Activated CD4-positive, alpha-beta T cell treated with anti-CD3 and anti-CD28 coated beads for 24 hours (primary cell): ENCODE measurements at regions not wholly inside any gene's neighbourhood (a gene's known extent, or its start where the extent isn't known, plus 50 kb on each side); places are given as distances from the start of the nearest gene placed in this dataset.
"Not testable (repeated sequence)": the region's sequence is repeated elsewhere in the genome, so short reads cannot be mapped to it uniquely, and the experiment has no call there.

Experiments used
- DNase-seq, 2 donors: peaks; one replicate each; pipeline ENCODE4 v3.0.0-alpha.2; 2020; ENCODE audit warnings: low read depth in 2 of 2

DNA sequence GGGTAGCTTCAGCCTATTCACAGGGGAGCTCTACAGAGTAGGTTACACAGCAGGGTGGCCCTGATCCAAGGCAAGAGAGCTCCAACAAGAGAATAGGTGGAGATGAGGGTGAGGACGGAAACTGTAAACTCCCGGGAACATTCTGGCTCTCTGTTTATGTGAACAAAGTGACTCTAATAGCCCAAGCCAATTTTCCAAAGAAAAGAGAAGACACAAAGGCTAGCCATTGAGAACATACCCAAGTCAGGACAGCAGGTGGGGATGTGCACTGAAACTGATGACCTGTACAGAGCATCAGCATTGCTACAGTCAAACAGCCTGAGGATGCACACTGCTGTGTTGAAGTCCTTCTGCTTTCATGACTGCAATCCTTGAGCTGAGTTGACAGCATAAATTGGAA lies 136.0 kb upstream of the TOP1 start:
- no peak for DNase-seq

DNA sequence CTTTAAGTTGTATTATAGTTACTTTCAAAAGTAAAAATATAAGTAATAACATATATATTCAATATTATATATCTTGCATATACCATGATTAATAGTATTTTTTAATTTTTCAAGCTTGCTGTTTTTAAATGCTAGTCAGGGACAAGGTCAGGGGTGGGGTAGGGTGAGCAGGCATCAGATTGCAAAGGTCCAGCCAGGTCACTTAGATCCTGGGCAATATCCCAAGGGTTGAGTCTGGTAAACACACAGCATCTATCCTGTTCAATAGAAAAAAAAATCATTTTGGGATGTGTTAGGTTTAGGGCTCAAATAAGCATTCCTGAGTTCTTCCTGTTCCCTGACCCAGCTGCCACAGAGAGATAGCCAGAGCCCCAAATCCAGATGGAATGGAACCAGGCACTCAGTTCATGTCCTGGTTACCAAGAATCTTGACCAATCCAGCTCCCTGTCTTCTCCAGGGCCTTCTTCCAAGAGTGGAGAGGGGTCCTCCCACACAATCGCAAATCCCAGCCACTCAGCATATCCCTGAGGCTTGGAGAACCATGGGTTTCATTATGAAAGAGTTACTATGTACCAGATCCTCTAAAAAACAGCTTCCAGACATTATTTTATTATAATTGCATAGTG lies 134.9 kb upstream of the TOP1 start:
- DNase-seq: no peak

GRCh38 chr20:40894237-40894630 lies 134.4 kb upstream of the TOP1 start:
- DNase-seq: no peak

- no peak for DNase-seq
Measured at GRCh38 chr20:40895182-40895581, 133.4 kb upstream of the TOP1 start.

DNA sequence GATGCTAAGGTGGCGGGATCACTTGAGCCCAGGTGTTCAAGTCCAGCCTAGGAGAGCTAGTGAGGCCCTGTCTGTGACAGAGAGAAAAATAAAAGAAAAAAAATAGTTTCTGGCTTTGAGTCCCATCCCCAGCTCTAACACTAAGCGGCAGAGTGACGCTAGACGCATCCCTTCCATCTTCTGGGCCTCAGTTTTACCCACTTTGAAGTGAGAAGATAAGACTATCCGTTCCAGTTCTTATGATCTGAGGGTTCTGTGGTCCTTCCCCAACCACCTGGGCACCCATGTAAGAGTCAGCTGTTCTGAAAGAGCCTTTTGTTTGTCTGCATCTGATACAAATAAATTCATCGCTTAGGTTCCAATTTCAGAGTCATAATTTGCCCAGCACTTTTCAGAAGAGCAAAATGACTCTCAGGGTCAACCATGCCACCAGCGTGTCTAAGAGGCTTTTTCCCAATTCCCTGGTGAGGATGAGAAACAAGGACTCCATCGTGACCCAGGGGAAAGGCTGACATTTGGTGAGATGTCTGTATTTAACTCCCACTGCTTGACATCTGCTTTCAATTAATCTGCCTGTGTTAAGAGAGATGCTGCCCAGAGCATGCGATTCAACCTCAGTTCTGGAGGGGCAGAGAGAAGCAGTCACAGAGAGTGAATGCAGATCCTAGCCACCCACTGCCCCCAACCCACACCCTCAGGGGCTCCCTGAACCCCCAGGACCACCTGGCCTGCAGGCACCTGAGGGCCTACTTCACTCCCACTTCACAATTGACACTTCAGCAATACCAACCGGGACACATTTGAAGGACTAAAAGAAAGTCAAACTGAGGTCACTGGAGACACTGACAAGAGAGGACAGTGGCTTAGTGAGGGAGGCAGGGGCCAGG lies 131.6 kb upstream of the TOP1 start:
- no peak for DNase-seq

- DNase-seq: no peak
Measured at GRCh38 chr20:40899344-40899743, 129.3 kb upstream of the TOP1 start.

- no peak for DNase-seq
Measured at GRCh38 chr20:40900666-40901215, 127.9 kb upstream of the TOP1 start.

DNA sequence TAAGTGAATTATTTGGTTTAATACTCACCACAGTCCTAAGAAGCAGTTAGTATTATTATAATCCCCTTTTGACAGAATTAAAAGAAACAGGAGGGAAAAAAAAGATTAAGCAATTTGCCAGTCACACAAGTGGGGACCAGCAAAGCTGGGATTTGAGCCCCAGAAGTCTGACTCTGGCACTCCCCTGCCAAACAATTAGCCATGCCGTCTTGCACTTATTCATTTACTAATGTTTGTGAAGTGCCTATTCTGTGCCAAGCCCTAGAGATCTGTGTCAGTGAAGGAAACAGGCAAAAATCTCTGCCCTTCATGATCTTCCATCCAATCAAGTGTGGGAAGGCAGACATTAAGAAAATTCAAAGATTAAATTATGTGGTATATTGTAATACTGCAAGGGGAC lies 126.0 kb upstream of the TOP1 start:
- no peak for DNase-seq

- DNase-seq: no peak
Measured at GRCh38 chr20:40908309-40908708, 120.3 kb upstream of the TOP1 start.

- not testable (repeated sequence) for DNase-seq
Measured at GRCh38 chr20:40909489-40909888, 119.1 kb upstream of the TOP1 start.

GRCh38 chr20:40910436-40910835 lies 118.2 kb upstream of the TOP1 start:
- not testable (repeated sequence) for DNase-seq

DNA sequence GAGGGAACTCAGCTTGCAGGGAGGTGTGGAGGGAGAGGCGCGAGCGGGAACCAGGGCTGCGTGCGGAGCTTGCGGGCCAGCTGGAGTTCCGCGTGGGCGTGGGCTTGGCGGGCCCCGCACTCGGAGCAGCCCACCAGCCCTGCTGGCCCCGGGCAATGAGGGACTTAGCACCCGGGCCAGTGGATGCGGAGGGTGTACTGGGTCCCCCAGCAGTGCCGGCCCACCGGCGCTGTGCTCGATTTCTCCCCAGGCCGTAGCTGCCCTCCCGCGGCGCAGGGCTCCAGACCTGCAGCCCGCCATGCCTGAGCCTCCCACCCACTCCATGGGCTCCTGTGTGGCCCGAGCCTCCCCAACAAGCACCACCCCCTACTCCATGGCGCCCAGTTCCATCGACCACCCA lies 117.5 kb upstream of the TOP1 start:
- not testable (repeated sequence) for DNase-seq

DNA sequence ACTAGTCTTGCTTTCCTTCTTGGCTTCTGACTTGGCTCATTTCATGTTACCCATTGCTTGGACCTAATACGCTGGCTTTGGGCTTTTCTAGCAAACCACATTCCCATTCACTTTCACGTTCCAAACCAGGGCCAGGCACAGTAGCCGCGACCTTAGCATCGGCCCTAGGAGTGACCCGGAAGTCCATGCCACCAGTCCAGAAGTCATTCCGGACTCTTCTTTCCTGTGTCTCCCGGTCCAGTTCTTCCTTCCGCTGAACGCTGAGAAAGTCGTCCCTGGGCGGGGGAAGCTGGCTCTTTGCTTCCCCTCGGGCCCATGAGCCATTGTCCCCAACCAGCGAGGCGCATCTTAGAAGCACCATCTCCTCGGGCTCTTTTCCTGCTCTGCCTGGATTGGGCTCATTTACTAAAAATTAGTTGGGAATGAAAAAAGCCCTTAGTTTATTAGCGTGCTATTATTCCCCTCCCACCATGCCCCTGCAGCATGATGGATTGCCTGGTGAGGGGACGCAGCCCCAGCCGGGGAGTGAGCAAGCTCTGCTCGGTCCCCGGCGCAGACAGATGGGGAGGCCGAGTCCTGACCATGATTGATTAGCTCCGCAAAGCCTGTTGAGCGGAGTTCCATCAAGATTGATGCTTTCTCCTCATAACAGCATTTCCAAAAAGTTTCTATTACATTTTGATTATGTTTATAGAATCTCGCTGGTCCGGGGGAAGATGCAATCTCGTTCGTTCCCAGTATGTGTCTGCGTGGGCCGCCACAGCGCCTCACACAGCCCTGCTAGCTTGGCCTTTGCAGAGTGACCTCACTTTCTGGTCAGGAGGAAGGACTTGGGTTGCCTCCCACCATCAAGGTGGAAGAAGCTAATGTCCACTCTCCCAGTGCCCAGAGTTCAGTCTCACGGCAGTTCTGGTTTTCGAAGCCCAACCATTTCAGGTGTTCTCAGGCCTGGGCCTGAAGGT lies 115.1 kb upstream of the TOP1 start:
- no peak for DNase-seq

DNA sequence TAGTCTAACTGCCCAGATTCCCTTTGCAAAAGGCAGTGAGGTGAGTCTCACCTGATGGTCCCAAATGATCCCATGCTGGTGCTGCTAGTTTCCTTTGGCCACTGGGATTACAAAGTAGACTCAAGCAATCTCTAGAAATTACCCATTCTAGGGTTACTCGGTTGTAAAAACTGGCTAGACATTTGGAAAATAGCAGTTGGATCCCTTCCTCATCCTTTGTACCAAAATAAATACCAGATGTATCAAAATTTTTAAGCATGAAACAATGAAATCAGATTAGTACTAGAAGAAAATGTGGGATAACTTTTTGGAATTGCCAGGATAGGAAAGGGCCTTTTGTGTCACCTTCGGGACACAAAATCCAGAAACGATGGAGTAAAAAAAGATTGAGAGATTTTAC lies 112.9 kb upstream of the TOP1 start:
- DNase-seq: no peak

DNA sequence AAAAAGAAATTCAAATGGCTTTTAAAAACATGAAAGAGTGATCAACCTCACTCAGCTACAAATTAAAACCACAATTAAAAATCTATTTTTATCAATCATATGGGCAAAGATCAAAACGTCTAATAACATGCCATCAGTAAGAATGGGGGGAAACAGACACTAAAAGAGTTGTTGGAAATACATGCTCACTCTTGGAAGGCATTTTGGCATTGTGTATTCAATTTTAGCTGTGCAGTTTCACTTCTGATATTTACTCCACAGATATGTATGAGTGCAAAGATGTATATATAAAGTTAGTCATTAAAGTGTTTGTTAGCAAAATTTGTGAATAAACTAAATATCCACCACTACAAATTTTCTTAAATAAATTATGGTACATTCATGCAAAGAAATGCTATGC lies 112.3 kb upstream of the TOP1 start:
- no peak for DNase-seq

GRCh38 chr20:40920291-40920690 lies 108.3 kb upstream of the TOP1 start:
- DNase-seq: no peak

DNA sequence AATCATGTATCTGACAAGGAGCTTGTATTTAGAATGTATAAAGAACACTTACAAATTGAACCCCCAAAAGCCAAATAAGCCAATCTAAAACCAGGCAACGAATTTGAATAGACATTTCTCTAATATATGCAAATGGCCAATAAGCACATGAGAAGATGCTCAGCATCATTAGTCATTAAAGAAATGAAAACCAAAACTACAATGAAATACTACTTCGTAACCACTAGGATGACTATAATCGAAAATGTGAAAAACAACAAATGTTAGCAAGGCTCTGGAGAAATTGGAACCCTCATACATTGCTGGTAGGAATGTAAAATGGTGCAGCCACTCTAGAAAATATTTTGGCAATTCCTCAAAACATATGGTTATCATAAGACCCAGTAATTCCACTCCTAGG lies 105.8 kb upstream of the TOP1 start:
- DNase-seq: no peak

DNA sequence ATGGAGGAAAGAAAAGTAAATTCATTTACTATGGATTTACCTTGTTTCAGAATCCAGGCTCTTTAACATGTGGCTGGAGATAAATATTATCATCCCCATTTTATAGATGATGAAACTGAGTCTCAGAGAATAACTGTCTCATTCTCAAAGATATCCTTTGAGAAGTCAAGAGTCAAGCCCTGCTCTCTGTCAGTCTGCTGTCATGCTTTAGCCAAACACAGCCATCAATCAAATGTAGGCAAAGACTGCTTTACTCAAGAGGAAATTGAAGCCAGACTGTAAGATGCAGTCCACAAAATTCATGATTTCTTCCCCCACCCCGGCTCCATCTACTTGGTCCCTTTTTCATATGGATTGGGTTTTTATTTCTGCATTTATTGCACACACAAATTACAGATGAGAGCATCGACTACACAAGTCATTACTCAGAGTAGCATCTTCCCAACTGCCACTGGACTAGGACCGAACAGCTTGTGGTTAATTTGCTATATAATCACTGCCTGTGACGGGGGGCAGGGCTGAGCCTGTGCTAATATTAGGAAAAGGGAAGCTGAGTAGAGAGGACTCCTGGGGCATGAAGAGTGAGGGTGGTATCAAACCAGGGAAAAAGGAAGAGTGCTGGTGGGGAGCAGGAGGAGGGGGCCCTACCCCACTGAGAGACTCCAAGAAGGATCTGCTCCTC lies 102.7 kb upstream of the TOP1 start:
- no peak for DNase-seq

DNA sequence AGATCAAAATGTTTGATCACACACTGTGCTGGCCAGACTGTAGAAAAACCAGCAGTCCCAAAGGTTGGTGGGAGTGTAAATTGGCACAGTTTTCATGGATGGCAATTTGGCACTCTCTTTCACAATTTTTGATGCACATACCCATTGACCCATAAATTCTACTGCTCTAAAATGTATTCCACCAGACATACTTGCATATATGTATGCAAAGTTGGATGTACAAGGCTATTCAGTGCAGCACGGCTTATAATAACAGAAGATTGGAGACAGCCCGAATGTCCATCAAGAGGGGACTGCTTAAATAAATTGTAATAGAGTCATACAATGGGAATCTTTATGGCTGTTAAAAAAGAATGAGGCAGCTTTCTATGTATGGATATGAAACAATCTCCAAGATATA lies 101.7 kb upstream of the TOP1 start:
- no peak for DNase-seq

GRCh38 chr20:40930561-40930960 lies 98.1 kb upstream of the TOP1 start:
- no peak for DNase-seq

- DNase-seq: no peak
Measured at GRCh38 chr20:40931410-40932044, 97.1 kb upstream of the TOP1 start.
